Mesendoderm (in vitro differentiated cells): ENCODE measurements at regions not wholly inside any gene's neighbourhood (a gene's known extent, or its start where the extent isn't known, plus 50 kb on each side); places are given as distances from the start of the nearest gene placed in this dataset.

Source experiments
- DNase-seq: peaks from one replicate; pipeline ENCODE4 v3.0.0; 2013
- H2AK5ac ChIP-seq: 2 replicates; pipeline ENCODE4 v1.6.1; 2013; ENCODE audit warnings: low read length, inconsistent platforms
- H2BK120ac ChIP-seq: 2 replicates; pipeline ENCODE4 v1.6.1; 2013; ENCODE audit warnings: low read depth, mild to moderate bottlenecking, low read length, moderate library complexity, mixed read lengths
- H2BK15ac ChIP-seq: replicated peaks from 2 replicates; pipeline ENCODE4 v1.6.1; 2013; ENCODE audit warnings: low read depth, mild to moderate bottlenecking, moderate library complexity
- H2BK5ac ChIP-seq: 2 replicates; pipeline ENCODE4 v1.6.1; 2013; ENCODE audit warnings: low read length, inconsistent platforms
- H3K18ac ChIP-seq: 2 replicates; pipeline ENCODE4 v1.6.1; 2013; ENCODE audit warnings: mild to moderate bottlenecking, low read length, mixed read lengths
- H3K23ac ChIP-seq: one replicate; pipeline ENCODE4 v1.6.1; 2013; ENCODE audit warnings: low read length
- H3K27ac ChIP-seq: 2 replicates; pipeline ENCODE4 v1.5.1; 2013; ENCODE audit warnings: low read depth, mild to moderate bottlenecking, inconsistent platforms, low read length, moderate library complexity
- H3K27me3 ChIP-seq: 2 replicates; pipeline ENCODE4 v1.6.1; 2013; ENCODE audit warnings: low read length, control low read depth, mild to moderate bottlenecking, inconsistent platforms; ENCODE audit not compliant: insufficient read depth, poor library complexity
- H3K36me3 ChIP-seq: 2 replicates; pipeline ENCODE4 v1.6.1; 2013; ENCODE audit warnings: low read length, inconsistent platforms; ENCODE audit not compliant: control insufficient read depth, insufficient read depth
- H3K4ac ChIP-seq: one replicate; pipeline ENCODE4 v1.6.1; 2013; ENCODE audit warnings: low read depth, mild to moderate bottlenecking, low read length, moderate library complexity
- H3K4me1 ChIP-seq: 2 replicates; pipeline ENCODE4 v1.6.1; 2013; ENCODE audit warnings: low read depth, low read length, inconsistent platforms; ENCODE audit not compliant: control insufficient read depth
- H3K4me2 ChIP-seq: 2 replicates; pipeline ENCODE4 v1.6.1; 2013; ENCODE audit warnings: low read length
- H3K4me3 ChIP-seq: 2 replicates; pipeline ENCODE4 v1.5.1; 2013; ENCODE audit warnings: mild to moderate bottlenecking, low read length
- H3K56ac ChIP-seq: one replicate; pipeline ENCODE4 v1.6.1; 2013; ENCODE audit warnings: low read length
- H3K79me1 ChIP-seq: 2 replicates; pipeline ENCODE4 v1.6.1; 2013; ENCODE audit warnings: low read length, inconsistent platforms
- H3K79me2 ChIP-seq: 2 replicates; pipeline ENCODE4 v1.6.1; 2013; ENCODE audit warnings: mild to moderate bottlenecking, low read length; ENCODE audit not compliant: control insufficient read depth, insufficient read depth
- H3K9ac ChIP-seq: 2 replicates; pipeline ENCODE4 v1.6.1; 2013; ENCODE audit warnings: low read length, inconsistent platforms
- H4K5ac ChIP-seq: one replicate; pipeline ENCODE4 v1.6.1; 2013; ENCODE audit warnings: low read length
- H4K8ac ChIP-seq: one replicate; pipeline ENCODE4 v1.6.1; 2013; ENCODE audit warnings: low read depth, mild to moderate bottlenecking, control low read depth, low read length, moderate library complexity
- WGBS: extraction: QIAGEN DNeasy Blood & Tissue Kit; methylation state at CpG from one replicate; pipeline ENCODE4 v1.1.7; 2013; ENCODE audit warnings: low lambda C conversion rate, missing lambda C conversion rate; ENCODE audit not compliant: insufficient coverage; ENCODE audit errors: extremely low coverage; 5-methylcytosine and 5-hydroxymethylcytosine counted together

GRCh38 chr5:93193431-93194347 is 387.3 kb downstream of the NR2F1-AS1 start:
- no peak overlapping the region for H2AK5ac ChIP-seq
- no peaks in the 10 kb centered on the region for H3K36me3 ChIP-seq
- no peak overlapping the region for H3K9ac ChIP-seq
- no peaks in the 10 kb centered on the region for H3K79me1 ChIP-seq
- no peak overlapping the region for H3K27ac ChIP-seq
- H3K18ac ChIP-seq = no peak overlapping the region
- H4K8ac ChIP-seq = no peak overlapping the region
- no peak overlapping the region for H2BK5ac ChIP-seq
- H3K4me1 ChIP-seq = no peaks in the 10 kb centered on the region
- WGBS = 100% methylated on average over 1 of the region's 7 CpGs
- no peak overlapping the region for H3K23ac ChIP-seq
- H2BK120ac ChIP-seq = no peak overlapping the region
- H4K5ac ChIP-seq = no peak overlapping the region
- H3K4me3 ChIP-seq = no peak overlapping the region
- no peak overlapping the region for H3K4me2 ChIP-seq
- H3K56ac ChIP-seq = no peak overlapping the region
- no peak overlapping the region for H3K4ac ChIP-seq
- no peak for DNase-seq
- no peaks in the 10 kb centered on the region for H3K27me3 ChIP-seq
- no peaks in the 10 kb centered on the region for H3K79me2 ChIP-seq
- H2BK15ac ChIP-seq = no peak overlapping the region

GRCh38 chr5:93192683-93193082 is 388.3 kb downstream of the NR2F1-AS1 start:
- DNase-seq = peak; percentile 13
- Histone ChIP-seq H3K4me3 (no peak overlapping the region), H3K27me3 (no peaks in the 10 kb centered on the region), H3K9ac (no peak overlapping the region), H2BK15ac (no peak overlapping the region), H3K18ac (no peak overlapping the region), H3K36me3 (no peaks in the 10 kb centered on the region), H3K4me1 (no peaks in the 10 kb centered on the region), H3K4me2 (no peak overlapping the region), H3K23ac (no peak overlapping the region), H3K27ac (no peak overlapping the region), H4K5ac (no peak overlapping the region), H4K8ac (no peak overlapping the region), H3K79me2 (no peaks in the 10 kb centered on the region), H3K56ac (no peak overlapping the region), H3K79me1 (no peaks in the 10 kb centered on the region), H2AK5ac (no peak overlapping the region), H2BK5ac (no peak overlapping the region), H3K4ac (no peak overlapping the region), H2BK120ac (no peak overlapping the region)
- WGBS = no CpG with 5 or more reads among the region's 2 CpGs

GRCh38 chr5:93192087-93192486 is 388.9 kb downstream of the NR2F1-AS1 start:
- Histone ChIP-seq H3K9ac (no peak overlapping the region), H3K4me1 (no peaks in the 10 kb centered on the region), H3K27me3 (no peaks in the 10 kb centered on the region), H2BK5ac (no peak overlapping the region), H3K4ac (no peak overlapping the region), H4K8ac (no peak overlapping the region), H3K4me3 (no peak overlapping the region), H2AK5ac (no peak overlapping the region), H3K27ac (no peak overlapping the region), H3K79me2 (no peaks in the 10 kb centered on the region), H3K23ac (no peak overlapping the region), H3K36me3 (no peaks in the 10 kb centered on the region), H3K79me1 (no peaks in the 10 kb centered on the region), H4K5ac (no peak overlapping the region), H2BK120ac (no peak overlapping the region), H3K4me2 (no peak overlapping the region), H2BK15ac (no peak overlapping the region), H3K56ac (no peak overlapping the region), H3K18ac (no peak overlapping the region)
- no peak for DNase-seq
- no CpG with 5 or more reads among the region's 2 CpGs for WGBS

- Histone ChIP-seq H3K18ac (peak overlapping the region; percentile 30), H4K5ac (no peak overlapping the region), H3K9ac (no peak overlapping the region), H3K4me2 (no peak overlapping the region), H2BK5ac (no peak overlapping the region), H2AK5ac (no peak overlapping the region), H2BK120ac (no peak overlapping the region), H3K4me3 (no peak overlapping the region), H3K23ac (no peak overlapping the region), H2BK15ac (no peak overlapping the region), H3K27ac (no peak overlapping the region), H3K56ac (no peak overlapping the region), H3K79me1 (no peaks in the 10 kb centered on the region), H4K8ac (no peak overlapping the region), H3K4ac (no peak overlapping the region), H3K27me3 (no peaks in the 10 kb centered on the region), H3K79me2 (no peaks in the 10 kb centered on the region), H3K36me3 (no peaks in the 10 kb centered on the region), H3K4me1 (no peaks in the 10 kb centered on the region)
- no CpG with 5 or more reads among the region's 11 CpGs for WGBS
- DNase-seq = peak; percentile 12
These were observed 389.8 kb downstream of the NR2F1-AS1 start for GRCh38 chr5:93191035-93191817.

- Histone ChIP-seq H3K56ac (no peak overlapping the region), H3K79me1 (no peaks in the 10 kb centered on the region), H2BK120ac (no peak overlapping the region), H2BK15ac (no peak overlapping the region), H2BK5ac (no peak overlapping the region), H3K18ac (no peak overlapping the region), H3K27ac (no peak overlapping the region), H2AK5ac (no peak overlapping the region), H3K9ac (no peak overlapping the region), H4K8ac (no peak overlapping the region), H3K4me2 (no peak overlapping the region), H3K4me1 (no peaks in the 10 kb centered on the region), H3K27me3 (no peaks in the 10 kb centered on the region), H3K4ac (no peak overlapping the region), H3K79me2 (no peaks in the 10 kb centered on the region), H3K23ac (no peak overlapping the region), H3K36me3 (no peaks in the 10 kb centered on the region), H3K4me3 (no peak overlapping the region), H4K5ac (no peak overlapping the region)
- WGBS = no CpG with 5 or more reads among the region's 2 CpGs
- DNase-seq = no peak
These were observed 391.3 kb downstream of the NR2F1-AS1 start for GRCh38 chr5:93189707-93190120.
